MCF 10A (cell line): ENCODE measurements at regions not wholly inside any gene's neighbourhood (a gene's known extent, or its start where the extent isn't known, plus 50 kb on each side); places are given as distances from the start of the nearest gene placed in this dataset.

ENCODE experiments used
- BruUV-seq: library from RNA; stranded (reverse); fragments of 400-500 nt; replicated peaks from 2 replicates; lab custom pipeline; 2021; lab: Mats Ljungman, UMichigan
- CTCF ChIA-PET: fragments of 300-600 bp; sonication (Branson Sonifier 250); formaldehyde crosslinking; extraction: SDS; loops from one replicate; lab custom pipeline; 2021; ENCODE audit warnings: antibody characterized with exemption, inconsistent platforms; lab: Yijun Ruan, JAX
- POLR2A ChIA-PET: fragments of 300-600, 350-650 bp; sonication (Branson Sonifier 250); formaldehyde crosslinking; extraction: SDS; loops from one replicate; lab custom pipeline; 2020; ENCODE audit warnings: antibody characterized with exemption, inconsistent platforms; lab: Yijun Ruan, JAX
- DNase-seq: peaks from one replicate; pipeline ENCODE4 v3.0.0-alpha.2; 2018; ENCODE audit not compliant: unreplicated experiment
- H3K27ac Mint-ChIP-seq: one replicate; pipeline ENCODE4 v1.8.0; 2022; ENCODE audit warnings: mild to moderate bottlenecking, low read depth, mixed read lengths; ENCODE audit not compliant: unreplicated experiment
- H3K27me3 Mint-ChIP-seq: one replicate; pipeline ENCODE4 v1.8.0; 2022; ENCODE audit warnings: mixed read lengths; ENCODE audit not compliant: insufficient read depth, unreplicated experiment
- H3K36me3 Mint-ChIP-seq: one replicate; pipeline ENCODE4 v1.8.0; 2022; ENCODE audit warnings: mild to moderate bottlenecking, moderate library complexity, mixed read lengths; ENCODE audit not compliant: insufficient read depth, unreplicated experiment
- H3K4me1 Mint-ChIP-seq: one replicate; pipeline ENCODE4 v1.8.0; 2022; ENCODE audit warnings: mixed read lengths; ENCODE audit not compliant: insufficient read depth, unreplicated experiment
- H3K4me3 Mint-ChIP-seq: one replicate; pipeline ENCODE4 v1.8.0; 2022; ENCODE audit warnings: mild to moderate bottlenecking, moderate library complexity, mixed read lengths; ENCODE audit not compliant: unreplicated experiment
- H3K9me3 Mint-ChIP-seq: one replicate; pipeline ENCODE4 v1.8.0; 2022; ENCODE audit warnings: mixed read lengths; ENCODE audit not compliant: unreplicated experiment
- intact Hi-C: fragments of 100-400 bp; cut with micrococcal nuclease; formaldehyde crosslinking; loops from 2 replicates; pipeline ENCODE4 v1.14.1; 2022
- TF ChIP-seq, protein P1 (sequence below): fragments of 200-600 bp; IDR thresholded peaks from one replicate; pipeline ENCODE4 v1.8.0; 2022; ENCODE audit warnings: antibody characterized with exemption, mild to moderate bottlenecking; ENCODE audit not compliant: unreplicated experiment

DNA sequence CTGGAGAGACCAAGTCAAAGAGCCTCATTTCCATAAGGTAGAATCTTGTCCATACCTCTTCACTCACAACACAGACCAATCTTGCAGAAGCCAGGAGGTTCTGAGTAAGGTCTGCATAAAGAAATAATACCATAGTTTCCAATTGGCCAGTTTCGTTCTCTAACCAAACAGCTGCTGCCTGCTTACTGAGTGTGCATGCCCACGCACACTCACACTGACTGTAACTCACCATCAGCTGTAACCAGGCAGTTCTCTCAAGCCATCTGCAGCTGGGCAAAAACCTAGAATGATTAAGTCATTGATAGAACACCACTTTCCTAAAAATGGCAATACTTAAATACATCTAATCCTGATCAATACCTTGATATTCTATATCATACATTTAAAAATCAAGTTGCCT, 106.6 kb upstream of the VAV3 start:
- H3K4me1 Mint-ChIP-seq, result peaks cover 5% of the 10 kb centered on the region
- no peaks in the 10 kb centered on the region for H3K27me3 Mint-ChIP-seq
- BruUV-seq, result no TSS peak
- H3K36me3 Mint-ChIP-seq, result no peaks in the 10 kb centered on the region
- H3K4me3 Mint-ChIP-seq, result no peak overlapping the region
- intact Hi-C loops, result no loop called here
- no peaks in the 10 kb centered on the region for H3K9me3 Mint-ChIP-seq
- POLR2A ChIA-PET, result no interaction called here
- no peak overlapping the region for H3K27ac Mint-ChIP-seq
- DNase-seq, result no peak
- CTCF ChIA-PET, result interaction anchor here (1.5 kb wide), 1 partner anchor 280 kb away, joined by 3 read pairs; no protein-coding TSS in a partner anchor
- TF ChIP-seq, protein P1, sequence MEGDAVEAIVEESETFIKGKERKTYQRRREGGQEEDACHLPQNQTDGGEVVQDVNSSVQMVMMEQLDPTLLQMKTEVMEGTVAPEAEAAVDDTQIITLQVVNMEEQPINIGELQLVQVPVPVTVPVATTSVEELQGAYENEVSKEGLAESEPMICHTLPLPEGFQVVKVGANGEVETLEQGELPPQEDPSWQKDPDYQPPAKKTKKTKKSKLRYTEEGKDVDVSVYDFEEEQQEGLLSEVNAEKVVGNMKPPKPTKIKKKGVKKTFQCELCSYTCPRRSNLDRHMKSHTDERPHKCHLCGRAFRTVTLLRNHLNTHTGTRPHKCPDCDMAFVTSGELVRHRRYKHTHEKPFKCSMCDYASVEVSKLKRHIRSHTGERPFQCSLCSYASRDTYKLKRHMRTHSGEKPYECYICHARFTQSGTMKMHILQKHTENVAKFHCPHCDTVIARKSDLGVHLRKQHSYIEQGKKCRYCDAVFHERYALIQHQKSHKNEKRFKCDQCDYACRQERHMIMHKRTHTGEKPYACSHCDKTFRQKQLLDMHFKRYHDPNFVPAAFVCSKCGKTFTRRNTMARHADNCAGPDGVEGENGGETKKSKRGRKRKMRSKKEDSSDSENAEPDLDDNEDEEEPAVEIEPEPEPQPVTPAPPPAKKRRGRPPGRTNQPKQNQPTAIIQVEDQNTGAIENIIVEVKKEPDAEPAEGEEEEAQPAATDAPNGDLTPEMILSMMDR, result no peak

DNA sequence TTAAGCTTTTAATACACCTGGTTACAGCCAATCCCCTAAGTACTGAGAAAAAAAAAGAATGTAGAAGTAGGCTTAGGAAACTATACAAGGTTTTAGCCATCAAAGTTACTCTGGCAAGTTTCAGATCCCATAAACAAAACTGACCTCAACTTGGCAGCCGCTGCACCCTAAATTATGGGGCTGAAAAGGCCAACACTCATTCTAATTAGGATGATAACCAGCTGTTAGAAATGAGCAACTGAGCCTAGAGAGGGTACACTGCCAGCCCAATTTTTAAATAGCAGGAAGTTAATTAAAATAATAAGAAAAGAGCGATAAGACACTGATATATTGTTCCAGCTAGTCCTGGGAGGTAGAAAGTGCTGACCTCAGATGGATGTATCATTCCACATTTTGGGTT, 105.7 kb upstream of the VAV3 start:
- peaks cover 5% of the 10 kb centered on the region for H3K4me1 Mint-ChIP-seq
- no TSS peak for BruUV-seq
- DNase-seq, result no peak
- no peaks in the 10 kb centered on the region for H3K9me3 Mint-ChIP-seq
- H3K4me3 Mint-ChIP-seq, result no peak overlapping the region
- no peaks in the 10 kb centered on the region for H3K36me3 Mint-ChIP-seq
- intact Hi-C loops, result no loop called here
- ChIA-PET POLR2A (interaction anchor here (1.2 kb wide), 1 partner anchor 13 kb away, joined by 3 read pairs; no protein-coding TSS in a partner anchor), CTCF (interaction anchor here (0.7 to 1.5 kb wide), 2 partner anchors 55 to 279 kb away, joined by 3 read pairs; no protein-coding TSS in a partner anchor)
- TF ChIP-seq, protein P1, result no peak
- no peak overlapping the region for H3K27ac Mint-ChIP-seq
- H3K27me3 Mint-ChIP-seq, result no peaks in the 10 kb centered on the region

DNA sequence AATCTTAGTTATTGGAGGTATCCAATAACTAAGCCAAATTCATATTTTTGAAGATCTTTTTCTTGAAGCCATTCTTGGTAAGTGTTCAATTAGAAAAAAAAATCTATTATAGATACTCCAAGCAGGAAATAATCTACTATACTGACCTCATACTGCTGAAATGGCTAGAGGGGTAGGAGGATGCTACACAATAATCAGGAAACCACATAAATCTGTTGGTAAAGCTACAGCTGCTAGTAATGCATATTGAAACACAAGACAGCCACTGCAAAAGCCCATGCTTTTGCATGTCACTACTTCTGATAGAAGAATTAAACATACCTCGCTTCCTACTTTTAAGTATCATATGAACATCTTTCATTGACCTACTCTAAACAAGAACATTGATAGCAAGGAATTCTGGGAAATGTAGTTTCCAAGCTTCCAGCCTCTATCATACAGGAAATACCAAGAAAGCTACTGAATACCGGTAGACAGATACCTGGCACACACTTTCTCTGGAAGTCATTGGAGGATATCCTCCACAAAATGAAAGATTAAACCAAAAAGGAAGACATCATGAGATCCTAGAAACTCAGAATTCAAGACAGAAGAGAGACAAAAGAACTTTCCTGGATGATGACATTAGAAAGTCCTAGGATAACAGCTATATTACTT, 103.0 kb upstream of the VAV3 start:
- ChIA-PET POLR2A (no interaction called here), CTCF (interaction anchor here (0.6 kb wide), 1 partner anchor 221 kb away, joined by 3 read pairs; no protein-coding TSS in a partner anchor)
- Mint-ChIP-seq H3K4me1 (peaks cover 5% of the 10 kb centered on the region), H3K36me3 (no peaks in the 10 kb centered on the region), H3K27ac (no peak overlapping the region), H3K4me3 (no peak overlapping the region), H3K9me3 (no peaks in the 10 kb centered on the region), H3K27me3 (no peaks in the 10 kb centered on the region)
- intact Hi-C loops, result no loop called here
- TF ChIP-seq, protein P1, result no peak
- no TSS peak for BruUV-seq
- DNase-seq, result no peak

DNA sequence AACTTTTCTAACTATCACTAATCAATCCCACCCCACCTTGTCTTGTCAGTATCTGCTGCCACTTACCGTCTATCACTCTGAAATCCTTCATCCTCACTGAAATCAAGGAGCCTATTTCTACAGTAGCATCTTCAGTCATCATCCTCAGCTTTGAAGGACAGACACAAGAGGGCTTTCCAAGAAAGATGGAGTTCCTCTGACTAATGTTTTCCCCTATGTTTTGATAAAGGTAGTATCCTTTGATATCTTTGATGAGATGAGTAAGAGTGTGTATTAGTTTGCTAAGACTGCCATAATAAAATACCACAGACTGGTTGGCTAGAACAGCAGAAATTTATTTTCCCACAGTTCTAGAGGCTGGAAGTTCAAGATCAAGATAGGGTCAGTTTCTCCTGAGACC, 101.8 kb upstream of the VAV3 start:
- BruUV-seq, result no TSS peak
- ChIA-PET POLR2A (no interaction called here), CTCF (no interaction called here)
- intact Hi-C loops, result no loop called here
- Mint-ChIP-seq H3K36me3 (no peaks in the 10 kb centered on the region), H3K4me1 (peaks cover 5% of the 10 kb centered on the region), H3K27me3 (no peaks in the 10 kb centered on the region), H3K27ac (no peak overlapping the region), H3K4me3 (no peak overlapping the region), H3K9me3 (peaks cover 4% of the 10 kb centered on the region)
- no peak for DNase-seq
- TF ChIP-seq, protein P1, result no peak
